DOHH2 (cell line): ENCODE measurements at regions not wholly inside any gene's neighbourhood (a gene's known extent, or its start where the extent isn't known, plus 50 kb on each side); places are given as distances from the start of the nearest gene placed in this dataset.

Source experiments
- CTCF ChIP-seq: fragments of 200-600 bp; sonication (generic); IDR thresholded peaks from one replicate; pipeline ENCODE4 v1.5.1; 2014; ENCODE audit warnings: antibody characterized with exemption, mild to moderate bottlenecking, low read depth, low read length; ENCODE audit not compliant: poor library complexity, severe bottlenecking
- EZH2phosphoT487 ChIP-seq: fragments of 200-600 bp; sonication (generic); IDR thresholded peaks from 2 replicates; pipeline ENCODE4 v1.6.1; 2017; ENCODE audit warnings: borderline replicate concordance, mild to moderate bottlenecking, antibody characterized with exemption, low read length, moderate library complexity, mixed read lengths

- no peak for TF ChIP-seq CTCF
- no peak for TF ChIP-seq EZH2phosphoT487
These were observed 53.3 kb upstream of the CXCR4 start for GRCh38 chr2:136171223-136171622.
